ENCODE measurements at regions not wholly inside any gene's neighbourhood (a gene's known extent, or its start where the extent isn't known, plus 50 kb on each side); places are given as distances from the start of the nearest gene placed in this dataset.

GRCh38 chr4:79688691-79689090 is 280.7 kb upstream of the GK2 start:
- no peak for TF ChIP-seq POLR2A (IDR thresholded peaks at IDR 0.05; ENCODE audit: low read depth, low read length)
- no peak for TF ChIP-seq MAX (IDR thresholded peaks at IDR 0.05; ENCODE audit: insufficient read depth, insufficient read length)
- TF ChIP-seq CTCF (IDR thresholded peaks at IDR 0.05; ENCODE audit: extremely low read depth in 1 of 2, insufficient read depth in 1 of 2, low read depth in 1 of 2, low read length in 2 of 2): no peak
- no peak for TF ChIP-seq EZH2 (IDR thresholded peaks at IDR 0.05; ENCODE audit: borderline replicate concordance, low read depth, low read length, severe bottlenecking)
- no peak for TF ChIP-seq JUN (IDR thresholded peaks at IDR 0.05; ENCODE audit: borderline replicate concordance, insufficient read depth, insufficient read length, low read depth)
- no peak for TF ChIP-seq GATA2 (IDR thresholded peaks at IDR 0.05; ENCODE audit: insufficient read depth, insufficient read length, low read depth, low read length)
- no peak for TF ChIP-seq POLR2AphosphoS5 (IDR thresholded peaks at IDR 0.05; ENCODE audit: insufficient read depth, low read depth, low read length)
- TF ChIP-seq FOS (IDR thresholded peaks at IDR 0.05; ENCODE audit: borderline replicate concordance, insufficient read depth, low read length): no peak
- no peak for TF ChIP-seq MYC (IDR thresholded peaks at IDR 0.05; ENCODE audit: low read depth, low read length)
